ENCODE measurements at regions not wholly inside any gene's neighbourhood (a gene's known extent, or its start where the extent isn't known, plus 50 kb on each side); places are given as distances from the start of the nearest gene placed in this dataset.

DNA sequence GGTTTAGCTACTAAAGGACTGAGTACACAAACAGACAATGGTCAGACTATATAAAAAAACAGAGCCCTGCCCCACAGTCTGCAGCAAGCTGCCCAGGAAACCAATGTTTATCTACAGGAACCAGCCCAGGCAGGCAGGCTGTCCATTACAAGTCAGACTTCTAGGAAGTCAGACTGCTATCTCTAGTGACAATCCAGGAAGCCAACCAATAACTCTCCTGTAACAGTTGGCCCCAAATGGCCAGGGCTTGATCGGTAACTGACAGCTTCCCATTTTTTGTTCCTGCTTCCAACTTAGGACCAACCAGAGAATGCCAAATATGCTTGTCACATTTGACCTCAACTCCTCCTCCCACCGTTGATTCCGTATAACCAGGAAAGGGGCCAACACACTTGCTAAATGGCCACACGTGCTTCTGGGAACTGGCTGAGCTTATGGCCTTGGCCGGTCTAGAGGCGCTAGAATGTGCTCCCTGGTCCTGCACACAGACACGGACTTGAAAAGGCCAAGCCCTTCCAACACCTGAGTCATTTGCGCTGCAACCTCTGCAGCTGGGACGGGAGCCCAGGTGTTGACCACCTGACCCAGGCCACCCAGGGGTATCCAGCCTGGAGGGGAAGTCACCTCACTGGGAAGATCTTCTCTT, 79.6 kb upstream of the CDK20 start:
- Histone ChIP-seq H3K79me2 (ENCODE audit: insufficient read depth) (no peaks in the 10 kb centered on the region), H3K9ac (no peak overlapping the region), H3K36me3 (replicated peaks in 1 of 2; ENCODE audit: control insufficient read depth in 1 of 2, insufficient read depth in 2 of 2, low read length in 1 of 2) (no peaks in the 10 kb centered on the region), H4K20me1 (ENCODE audit: insufficient read depth) (no peaks in the 10 kb centered on the region), H3K27me3 (ENCODE audit: insufficient read depth) (no peaks in the 10 kb centered on the region), H3K4me2 (no peak overlapping the region), H3K9me3 (no peaks in the 10 kb centered on the region), H2AFZ (ENCODE audit: low read depth) (no peak overlapping the region), H3K4me3 (ENCODE audit: low read depth in 2 of 2, low read length in 1 of 2) (no peak overlapping the region), H3F3A (replicated peaks; ENCODE audit: insufficient read depth) (no peaks in the 10 kb centered on the region), H3K9me2 (no peaks in the 10 kb centered on the region), H3K4me1 (ENCODE audit: control insufficient read depth in 1 of 2, insufficient read depth in 2 of 2, low read depth in 1 of 2, low read length in 1 of 2) (no peaks in the 10 kb centered on the region; a peak in 1 of 4 replicates), H3K27ac (ENCODE audit: low read depth in 2 of 2, low read length in 1 of 2) (no peak overlapping the region)
- ChIA-PET CTCF (no interaction called here), POLR2A (interaction anchor here (1.2 kb wide), 1 partner anchor 22 kb away, joined by 4 read pairs; no protein-coding TSS in a partner anchor)
- DNase-seq = no peak
- TF ChIP-seq ELF1 (IDR thresholded peaks at IDR 0.05) (no peak), NFIC (IDR thresholded peaks at IDR 0.05; ENCODE audit: borderline replicate concordance) (no peak), CHD2 (IDR thresholded peaks at IDR 0.05; ENCODE audit: low read length, partially characterized antibody) (no peak), TAF1 (IDR thresholded peaks at IDR 0.05; ENCODE audit: borderline replicate concordance, low read depth, low read length) (no peak), TEAD4 (IDR thresholded peaks at IDR 0.05; ENCODE audit: borderline replicate concordance, insufficient read depth) (no peak), GATA2 (CRISPR knock-in tag; IDR thresholded peaks at IDR 0.05) (no peak), JUND (IDR thresholded peaks at IDR 0.05) (no peak), POLR2AphosphoS5 (IDR thresholded peaks at IDR 0.05; ENCODE audit: low read depth, low read length) (no peak), NRF1 (IDR thresholded peaks at IDR 0.05; ENCODE audit: low read depth, low read length) (no peak), RAD21 (IDR thresholded peaks at IDR 0.05; ENCODE audit: low read length) (no peak), GABPA (IDR thresholded peaks at IDR 0.05; ENCODE audit: low read depth) (no peak), SIN3A (IDR thresholded peaks at IDR 0.05; ENCODE audit: borderline replicate concordance, low read depth, low read length) (no peak), EP300 (IDR thresholded peaks at IDR 0.05; ENCODE audit: borderline replicate concordance in 1 of 2, low read depth in 1 of 2, low read length in 1 of 2) (no peak), FOXJ3 (CRISPR knock-in tag; IDR thresholded peaks at IDR 0.05) (no peak), CTCF (IDR thresholded peaks at IDR 0.05) (no peak), RFX5 (IDR thresholded peaks at IDR 0.05; ENCODE audit: low read length) (no peak), YY1 (IDR thresholded peaks at IDR 0.05; ENCODE audit: low read depth) (no peak)
- TF ChIP-seq, protein P1, sequence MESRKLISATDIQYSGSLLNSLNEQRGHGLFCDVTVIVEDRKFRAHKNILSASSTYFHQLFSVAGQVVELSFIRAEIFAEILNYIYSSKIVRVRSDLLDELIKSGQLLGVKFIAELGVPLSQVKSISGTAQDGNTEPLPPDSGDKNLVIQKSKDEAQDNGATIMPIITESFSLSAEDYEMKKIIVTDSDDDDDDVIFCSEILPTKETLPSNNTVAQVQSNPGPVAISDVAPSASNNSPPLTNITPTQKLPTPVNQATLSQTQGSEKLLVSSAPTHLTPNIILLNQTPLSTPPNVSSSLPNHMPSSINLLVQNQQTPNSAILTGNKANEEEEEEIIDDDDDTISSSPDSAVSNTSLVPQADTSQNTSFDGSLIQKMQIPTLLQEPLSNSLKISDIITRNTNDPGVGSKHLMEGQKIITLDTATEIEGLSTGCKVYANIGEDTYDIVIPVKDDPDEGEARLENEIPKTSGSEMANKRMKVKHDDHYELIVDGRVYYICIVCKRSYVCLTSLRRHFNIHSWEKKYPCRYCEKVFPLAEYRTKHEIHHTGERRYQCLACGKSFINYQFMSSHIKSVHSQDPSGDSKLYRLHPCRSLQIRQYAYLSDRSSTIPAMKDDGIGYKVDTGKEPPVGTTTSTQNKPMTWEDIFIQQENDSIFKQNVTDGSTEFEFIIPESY (IDR thresholded peaks at IDR 0.05; ENCODE audit: borderline replicate concordance, low read depth) = no peak
- TF ChIP-seq, protein P2, sequence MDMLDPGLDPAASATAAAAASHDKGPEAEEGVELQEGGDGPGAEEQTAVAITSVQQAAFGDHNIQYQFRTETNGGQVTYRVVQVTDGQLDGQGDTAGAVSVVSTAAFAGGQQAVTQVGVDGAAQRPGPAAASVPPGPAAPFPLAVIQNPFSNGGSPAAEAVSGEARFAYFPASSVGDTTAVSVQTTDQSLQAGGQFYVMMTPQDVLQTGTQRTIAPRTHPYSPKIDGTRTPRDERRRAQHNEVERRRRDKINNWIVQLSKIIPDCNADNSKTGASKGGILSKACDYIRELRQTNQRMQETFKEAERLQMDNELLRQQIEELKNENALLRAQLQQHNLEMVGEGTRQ (IDR thresholded peaks at IDR 0.05; ENCODE audit: borderline replicate concordance, low read depth, low read length) = no peak
- TF ChIP-seq, protein P3, sequence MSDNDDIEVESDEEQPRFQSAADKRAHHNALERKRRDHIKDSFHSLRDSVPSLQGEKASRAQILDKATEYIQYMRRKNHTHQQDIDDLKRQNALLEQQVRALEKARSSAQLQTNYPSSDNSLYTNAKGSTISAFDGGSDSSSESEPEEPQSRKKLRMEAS (IDR thresholded peaks at IDR 0.05; ENCODE audit: low read depth) = no peak
- WGBS (ENCODE audit: low lambda C conversion rate) = 77% methylated on average over 9 of the region's 9 CpGs

Data from SK-N-SH (cell line).